Activated CD4-positive, CD25-positive, alpha-beta regulatory T cell treated with anti-CD3 and anti-CD28 coated beads, Interleukin-2, amount 50 U/mL, for 24 hours (primary cell): ENCODE measurements at regions not wholly inside any gene's neighbourhood (a gene's known extent, or its start where the extent isn't known, plus 50 kb on each side); places are given as distances from the start of the nearest gene placed in this dataset.
"Not testable (repeated sequence)": the region's sequence is repeated elsewhere in the genome, so short reads cannot be mapped to it uniquely, and the experiment has no call there.

ENCODE experiments used
- ATAC-seq, 2 donors: fragments of 150-1000 bp; cut with Tn5 transposase; one replicate each; pipeline ENCODE4 v1.10.0; 2021; ENCODE audit warnings: mild to moderate bottlenecking in 1 of 2, moderate library complexity in 1 of 2

DNA sequence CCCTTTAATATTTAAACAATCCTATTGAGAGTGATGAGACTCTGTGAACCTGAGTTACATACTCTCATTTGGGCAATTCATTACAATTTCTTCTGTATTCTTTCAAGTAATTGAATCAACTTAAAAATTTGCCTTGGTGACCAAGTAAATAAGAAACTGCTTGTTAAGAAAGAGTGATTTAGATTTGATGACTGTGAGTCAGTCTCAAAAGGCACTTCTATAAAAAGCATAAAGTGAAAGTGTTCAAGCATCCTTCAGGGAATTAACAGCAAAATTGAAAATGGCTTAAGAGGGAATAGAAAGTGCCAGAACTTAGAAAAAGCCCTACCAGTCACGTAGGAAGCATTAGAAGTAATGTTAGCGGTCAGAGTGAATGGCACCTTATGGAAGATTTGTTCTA lies 654.7 kb downstream of the EPM2A start:
- ATAC-seq: no peak

DNA sequence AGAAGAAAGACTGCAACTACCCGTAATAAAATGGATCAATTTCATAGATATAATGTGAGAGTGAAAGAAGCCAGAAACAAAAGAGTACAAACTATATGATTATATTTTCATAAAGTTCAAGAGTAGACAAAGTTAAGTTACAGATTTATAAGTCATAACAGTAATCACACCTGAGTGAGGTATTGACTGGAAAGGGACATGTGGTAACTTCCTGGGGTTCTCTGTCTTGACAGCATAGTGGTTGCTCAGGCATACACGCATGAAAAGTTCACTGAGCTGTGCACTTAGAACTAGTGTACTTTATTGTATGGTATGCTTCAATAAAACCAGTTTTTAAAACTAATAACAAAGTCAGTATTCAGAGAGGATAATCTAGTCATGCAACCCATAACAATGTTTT lies 653.6 kb downstream of the EPM2A start:
- peak in 1 of 2 donors; percentile 32 for ATAC-seq

DNA sequence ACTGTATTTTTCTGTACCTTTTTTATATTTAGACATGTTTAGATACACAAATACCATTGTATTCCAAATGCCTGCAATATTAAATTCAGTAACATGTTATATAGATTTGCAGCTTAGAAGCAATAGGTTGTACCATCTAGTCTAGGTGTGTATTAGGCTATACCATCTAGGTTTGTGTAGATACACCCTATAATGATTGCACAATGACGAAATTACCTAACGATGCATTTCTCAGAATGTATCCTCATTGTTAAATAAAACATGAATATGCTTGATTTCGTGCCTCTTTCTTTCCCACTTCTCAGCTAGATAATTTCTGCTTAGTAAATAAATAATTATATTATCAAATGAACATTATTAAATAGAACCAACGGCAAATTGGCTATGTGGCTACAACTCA lies 653.0 kb downstream of the EPM2A start:
- no peak for ATAC-seq

DNA sequence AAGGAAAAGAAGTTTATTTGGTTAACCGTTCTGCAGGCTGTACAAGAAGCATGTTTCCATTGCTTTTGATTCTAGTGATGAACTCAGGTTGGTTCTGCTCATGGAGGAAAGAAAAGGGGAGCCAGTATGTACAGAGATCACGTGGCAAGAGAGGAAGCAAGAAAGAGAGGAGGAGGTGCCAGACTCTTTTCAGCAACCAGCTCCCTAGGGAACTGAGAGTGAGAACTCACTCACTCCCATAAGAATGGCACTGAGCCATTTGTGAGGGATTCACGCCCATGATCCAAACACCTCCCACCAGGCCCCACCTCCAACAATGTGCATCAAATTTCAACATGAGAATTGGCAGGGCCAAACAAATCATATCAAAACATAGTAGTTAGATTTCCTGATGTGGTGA lies 649.1 kb downstream of the EPM2A start:
- no peak for ATAC-seq

DNA sequence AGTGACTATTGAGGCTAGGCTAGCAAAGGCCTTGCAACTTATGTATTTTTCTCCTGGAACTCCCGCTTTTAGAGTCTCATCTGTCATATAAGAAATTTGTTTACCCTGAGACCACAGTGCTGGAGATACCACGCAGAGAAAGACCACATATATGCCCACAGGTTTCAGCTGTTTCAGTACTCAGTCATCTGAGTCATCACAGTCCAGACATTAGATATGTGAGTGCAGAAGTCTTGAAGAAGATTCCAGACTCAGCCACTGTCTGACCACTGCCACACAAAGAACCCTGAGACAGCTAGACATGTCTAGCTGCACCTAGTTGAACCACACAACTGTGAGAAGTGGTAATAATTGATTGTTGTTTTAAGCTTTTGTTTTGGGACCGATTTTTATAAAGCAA lies 648.3 kb downstream of the EPM2A start:
- peak in 1 of 2 donors; percentile 20 for ATAC-seq

DNA sequence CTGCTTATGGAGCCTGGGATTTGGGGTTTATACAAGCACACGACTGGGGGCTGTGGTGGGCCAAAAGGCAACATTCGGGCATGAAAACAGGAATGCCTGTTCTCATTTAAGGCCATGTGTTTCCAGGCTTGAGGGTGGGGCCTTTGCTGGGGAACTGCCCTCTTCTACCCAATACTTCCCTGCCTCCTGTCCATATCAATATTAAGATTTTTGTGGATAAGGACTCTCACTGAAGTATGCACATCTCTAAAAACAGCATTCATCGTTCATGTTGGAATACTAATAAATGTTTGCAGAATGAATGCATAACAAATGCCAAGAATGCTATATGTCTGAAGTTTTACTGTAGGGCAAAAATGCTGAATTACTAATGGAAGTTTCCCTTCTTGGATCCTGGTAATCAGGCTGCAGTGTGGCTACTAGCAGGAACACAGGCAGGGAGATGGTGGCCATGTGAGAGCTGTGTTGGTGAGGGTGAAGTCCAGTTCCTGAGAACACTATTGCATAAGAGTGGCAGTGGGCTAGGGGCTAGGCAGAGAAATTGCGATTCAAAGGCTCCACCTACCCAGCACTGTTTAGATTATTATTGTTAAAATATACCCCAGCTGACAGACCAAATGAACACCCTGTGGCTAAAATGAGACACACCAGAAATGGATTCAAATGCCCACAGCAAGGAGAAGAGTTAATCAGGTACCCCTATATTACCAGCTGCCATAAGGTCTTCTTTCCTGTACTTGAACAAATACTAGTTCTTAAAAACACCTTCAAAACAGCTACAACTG lies 644.3 kb downstream of the EPM2A start:
- ATAC-seq: no peak

DNA sequence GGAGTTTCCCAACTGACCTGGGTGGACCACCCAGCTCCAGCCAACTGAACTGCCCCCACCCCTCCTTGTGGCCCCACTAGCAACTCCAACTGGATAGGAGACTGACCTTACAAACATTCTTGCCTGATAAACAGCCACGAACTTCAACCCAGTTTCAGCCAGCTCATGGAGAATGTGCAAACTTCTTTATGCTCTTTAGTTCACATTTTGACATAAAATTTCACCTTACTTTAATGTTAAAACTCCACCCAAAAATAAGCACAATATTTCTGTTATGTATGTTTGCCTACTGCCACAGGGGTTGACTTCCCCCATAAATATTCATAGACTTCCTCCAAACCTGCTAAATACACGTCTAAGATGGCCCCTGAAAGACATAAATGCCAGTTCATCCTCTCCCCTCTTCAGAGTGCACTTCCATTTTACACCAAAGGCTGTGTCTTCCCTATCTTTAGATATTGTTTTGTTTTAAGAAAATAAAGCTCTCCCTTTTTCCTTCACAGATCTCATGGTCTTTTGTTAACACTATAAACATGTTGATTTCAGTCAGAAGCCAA lies 643.7 kb downstream of the EPM2A start:
- no peak for ATAC-seq

DNA sequence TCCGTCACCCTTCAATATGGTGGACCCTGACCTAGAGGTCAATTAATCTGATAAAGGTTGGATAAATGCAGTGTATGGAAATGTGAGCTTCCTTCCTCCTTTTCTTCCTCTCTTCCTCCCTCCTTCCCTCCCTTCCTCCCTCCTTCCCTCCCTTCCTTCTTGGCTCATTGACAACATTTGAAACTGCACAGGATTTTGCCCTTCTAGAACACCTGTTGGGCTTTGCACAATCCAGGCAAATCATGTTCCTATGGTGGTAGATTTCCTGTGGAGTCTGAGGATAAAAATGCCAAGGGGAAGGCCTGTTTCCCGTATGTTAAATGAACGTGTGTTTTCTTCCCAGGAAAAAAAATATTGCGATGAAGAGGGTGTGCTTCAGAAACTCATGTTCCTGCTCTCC lies 642.8 kb downstream of the EPM2A start:
- no peak for ATAC-seq

DNA sequence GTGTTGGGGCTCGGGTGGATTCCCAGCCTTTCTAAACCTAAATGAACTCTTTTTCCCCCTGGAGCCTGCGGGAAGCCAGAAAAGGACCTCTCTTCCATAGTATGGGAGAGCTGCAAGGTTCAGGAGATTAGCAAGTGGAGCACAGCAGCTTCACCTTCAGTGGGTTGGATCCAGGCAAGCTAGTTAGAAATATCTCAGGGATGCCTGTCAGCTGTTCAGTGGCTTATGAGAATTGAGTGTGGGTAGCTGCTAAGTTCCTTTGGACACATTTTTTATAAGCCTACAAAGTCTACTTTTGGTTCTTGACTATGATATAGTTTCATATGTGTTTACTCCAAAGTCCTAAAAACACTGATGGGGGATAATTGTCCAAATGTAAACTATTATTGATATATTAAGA lies 642.1 kb downstream of the EPM2A start:
- ATAC-seq: no peak

DNA sequence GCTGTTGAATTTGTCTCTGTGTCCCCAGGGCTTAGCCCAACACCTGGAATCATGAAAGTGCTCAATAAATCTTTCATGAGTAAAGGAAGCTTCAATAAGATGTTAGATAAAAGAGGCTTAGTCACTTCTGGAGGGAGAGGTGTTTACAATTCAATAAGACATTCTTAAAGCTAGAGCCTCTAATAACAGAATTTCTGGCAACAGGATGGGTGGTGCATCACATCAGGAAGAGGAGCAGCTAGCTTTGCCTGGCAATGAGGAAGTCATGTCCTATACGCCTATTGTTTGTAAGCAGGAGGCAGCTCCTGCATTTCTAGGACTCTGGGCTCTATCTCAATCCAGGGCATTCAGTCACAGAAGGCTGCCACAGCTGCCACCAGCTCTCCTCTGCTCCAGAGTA lies 638.5 kb downstream of the EPM2A start:
- no peak for ATAC-seq

DNA sequence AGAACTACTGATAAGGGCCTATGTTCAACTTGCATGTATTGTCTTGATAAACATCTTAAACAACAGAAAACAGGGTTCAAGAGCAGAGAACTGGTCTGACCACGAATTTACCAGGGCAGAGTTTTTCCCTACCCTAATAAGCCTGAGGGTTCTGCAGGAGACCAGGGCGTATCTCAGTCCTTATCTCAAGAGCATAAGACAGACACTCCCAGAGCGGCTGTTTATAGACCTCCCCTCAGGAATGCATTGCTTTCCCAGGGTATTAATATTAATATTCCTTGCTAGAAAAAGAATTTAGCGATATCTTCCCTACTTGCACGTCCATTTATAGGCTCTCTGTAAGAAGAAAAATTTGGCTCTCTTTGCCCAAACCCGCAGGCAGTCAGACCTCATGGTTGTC lies 637.2 kb downstream of the EPM2A start:
- ATAC-seq: not testable (repeated sequence)

DNA sequence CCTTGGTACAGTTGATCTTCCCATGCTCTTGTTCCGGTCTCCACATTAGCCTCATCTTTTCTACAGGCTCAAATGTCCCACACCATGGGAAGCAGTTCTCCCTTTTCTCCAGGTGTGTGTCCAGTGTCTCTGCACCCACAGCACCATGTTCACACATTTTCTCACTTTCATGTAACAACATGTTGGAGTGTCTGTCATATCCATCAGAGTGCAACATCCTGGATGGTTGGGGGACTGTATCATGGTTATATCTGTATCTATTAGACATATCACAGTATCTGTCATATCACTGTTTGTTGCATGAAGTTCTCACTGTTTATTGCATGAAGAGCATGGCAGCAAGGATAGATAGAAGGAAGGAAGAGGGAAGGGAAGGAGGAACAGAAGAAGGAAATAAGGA lies 635.6 kb downstream of the EPM2A start:
- ATAC-seq: no peak

DNA sequence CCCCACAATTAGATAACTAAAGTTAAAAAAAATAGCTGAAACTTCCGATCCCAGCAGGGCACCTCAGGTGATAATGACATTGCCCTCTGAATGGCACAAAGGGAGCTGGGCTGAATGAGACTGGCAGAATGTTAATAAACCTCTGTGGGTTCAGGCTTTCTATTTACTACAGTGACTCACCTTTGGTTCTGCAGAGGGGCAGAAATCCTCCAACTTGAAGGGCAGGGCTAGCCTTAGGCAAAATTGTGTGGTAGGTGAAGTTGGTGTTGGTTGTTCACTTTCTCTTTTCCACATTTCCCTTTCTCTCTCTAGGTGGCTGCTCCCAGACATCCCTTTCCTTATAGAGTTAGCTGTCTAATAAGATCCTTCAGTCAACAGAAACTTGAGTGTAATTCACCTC lies 625.2 kb downstream of the EPM2A start:
- no peak for ATAC-seq

DNA sequence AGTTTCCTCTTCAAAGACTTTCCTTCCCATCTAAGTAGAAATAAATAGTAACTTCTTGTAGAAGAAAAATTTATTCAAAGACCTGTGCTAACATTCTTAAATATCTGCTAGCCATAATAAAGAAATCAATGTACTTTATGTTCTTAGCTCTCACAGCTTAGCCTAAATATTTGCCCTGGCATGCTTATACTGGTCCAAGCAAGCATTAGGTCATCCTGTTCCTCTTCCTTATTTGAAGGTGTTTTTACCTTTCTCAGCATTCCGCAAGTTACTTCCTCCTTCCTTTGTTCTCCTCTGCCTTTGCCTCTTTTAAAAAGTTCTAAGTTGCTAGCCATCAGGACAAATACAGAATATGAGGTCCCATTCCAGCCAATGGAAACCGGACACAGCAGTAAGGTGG lies 623.9 kb downstream of the EPM2A start:
- not testable (repeated sequence) for ATAC-seq

DNA sequence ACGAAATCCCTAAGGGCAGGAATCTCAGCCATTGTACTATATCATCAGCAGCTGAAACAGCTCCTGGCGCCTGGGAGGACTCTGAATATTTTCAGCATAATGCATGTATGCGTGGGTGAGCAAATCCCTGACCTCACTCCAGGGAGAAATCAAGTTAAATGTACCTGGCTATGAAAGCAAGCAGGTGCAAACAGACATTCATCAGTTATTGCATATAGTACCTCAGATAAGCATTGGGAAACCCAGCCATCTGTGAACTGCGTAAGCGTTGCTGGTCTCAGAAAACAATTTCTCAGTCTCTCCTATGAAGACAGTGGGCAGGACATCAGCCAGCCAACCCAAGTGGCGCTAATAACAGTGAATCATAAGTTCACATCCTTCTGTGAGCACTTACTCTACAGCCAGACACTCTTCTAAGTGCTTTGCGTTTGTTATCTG lies 622.6 kb downstream of the EPM2A start:
- no peak for ATAC-seq

DNA sequence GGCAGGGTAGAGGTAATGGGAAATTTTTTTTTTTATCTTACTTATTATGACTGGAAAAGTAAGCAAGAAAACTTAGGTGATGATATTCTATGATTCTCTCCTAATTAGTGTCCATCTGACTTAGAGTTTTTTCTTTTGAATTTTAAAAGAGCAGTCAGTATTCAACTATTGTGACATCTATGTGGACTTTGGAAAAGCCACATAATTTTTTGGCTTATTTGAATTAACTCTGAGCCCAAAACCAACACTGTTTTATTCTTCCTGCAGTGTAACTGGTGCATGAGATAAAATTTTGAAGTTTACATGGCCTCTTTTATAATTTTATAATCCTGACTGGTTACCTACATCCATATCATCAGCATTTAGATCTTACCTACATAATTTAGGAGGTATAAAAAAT lies 619.7 kb downstream of the EPM2A start:
- ATAC-seq: no peak

DNA sequence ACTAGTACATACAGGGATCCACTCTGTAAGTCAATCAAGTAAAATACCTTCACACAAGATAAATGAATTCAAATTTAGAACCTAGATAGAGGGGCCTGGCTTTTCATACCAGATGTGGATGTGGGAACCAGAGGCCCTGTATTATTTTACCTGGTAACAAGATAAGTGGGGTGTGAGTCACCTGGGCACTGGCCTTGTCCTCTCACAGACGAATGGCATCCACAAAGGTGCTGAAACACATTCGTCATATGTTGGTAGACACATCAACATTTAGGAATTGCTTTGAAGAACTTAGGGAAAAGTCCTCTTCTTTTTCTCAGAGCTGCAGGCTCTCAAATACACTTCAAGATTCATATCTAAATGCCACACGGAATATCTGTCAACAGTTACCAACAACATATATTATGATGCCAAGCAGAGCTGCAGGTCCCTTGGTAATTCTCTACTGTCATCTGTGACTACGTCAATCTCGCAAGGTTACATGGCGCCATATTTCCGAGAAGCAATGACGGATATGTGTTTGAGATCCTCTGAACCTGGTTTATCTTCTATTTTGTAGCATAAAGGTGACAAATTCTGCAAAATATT lies 618.6 kb downstream of the EPM2A start:
- no peak for ATAC-seq

DNA sequence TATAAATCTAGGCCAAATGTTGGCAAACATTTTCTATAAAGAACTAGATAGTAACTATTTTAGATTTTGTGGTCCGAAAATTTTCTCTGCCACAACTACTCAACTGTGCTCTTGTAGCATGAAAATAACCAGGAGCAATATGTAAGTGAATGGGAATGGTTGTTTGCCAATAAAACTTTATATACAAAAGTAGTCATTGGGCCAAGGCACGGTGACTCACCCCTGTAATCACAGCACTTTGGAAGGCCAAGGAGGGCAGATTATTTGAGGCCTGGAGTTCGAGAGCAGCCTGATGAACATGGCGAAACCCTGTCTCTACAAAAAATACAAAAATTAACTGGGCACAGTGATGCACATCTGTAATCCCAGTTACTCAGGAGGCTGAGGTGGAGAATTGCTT lies 617.1 kb downstream of the EPM2A start:
- no peak for ATAC-seq

DNA sequence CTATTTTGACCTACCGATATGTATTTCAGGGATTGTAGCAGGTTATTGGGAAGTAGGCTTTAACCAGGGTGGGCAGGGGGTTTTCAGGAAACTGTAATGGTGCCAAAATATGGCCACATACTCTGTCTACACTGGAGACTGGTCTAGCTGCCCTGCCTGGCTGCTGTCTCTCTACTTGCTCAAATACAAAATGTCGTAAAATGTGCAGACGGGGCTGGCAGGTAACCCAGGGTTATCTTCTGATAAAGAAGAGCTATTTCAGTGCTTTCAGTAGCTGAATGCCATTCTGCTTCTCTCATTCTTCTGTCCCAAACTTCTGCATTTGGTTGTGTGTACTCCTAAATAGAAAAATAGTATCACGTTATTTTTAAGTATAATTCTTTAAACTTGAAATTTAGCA lies 616.2 kb downstream of the EPM2A start:
- ATAC-seq: no peak

DNA sequence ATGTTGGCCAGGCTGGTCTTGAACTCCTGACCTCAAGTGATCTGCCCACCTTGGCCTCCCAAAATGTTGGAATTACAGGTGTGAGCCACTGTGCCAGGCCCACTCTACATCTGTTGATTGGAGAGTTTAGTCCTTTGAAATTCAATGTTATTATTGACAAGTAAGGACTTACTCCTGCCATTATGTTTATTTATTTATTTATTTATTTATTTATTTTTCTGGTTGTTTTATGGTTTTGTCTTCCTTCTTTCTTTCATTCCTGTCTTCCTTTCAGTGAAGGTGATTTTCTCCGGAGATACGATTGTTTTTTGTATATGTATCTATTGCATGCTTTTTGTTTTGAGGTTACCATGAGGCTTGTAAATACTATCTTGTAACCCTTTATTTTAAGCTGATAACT lies 602.6 kb downstream of the EPM2A start:
- ATAC-seq: no peak

DNA sequence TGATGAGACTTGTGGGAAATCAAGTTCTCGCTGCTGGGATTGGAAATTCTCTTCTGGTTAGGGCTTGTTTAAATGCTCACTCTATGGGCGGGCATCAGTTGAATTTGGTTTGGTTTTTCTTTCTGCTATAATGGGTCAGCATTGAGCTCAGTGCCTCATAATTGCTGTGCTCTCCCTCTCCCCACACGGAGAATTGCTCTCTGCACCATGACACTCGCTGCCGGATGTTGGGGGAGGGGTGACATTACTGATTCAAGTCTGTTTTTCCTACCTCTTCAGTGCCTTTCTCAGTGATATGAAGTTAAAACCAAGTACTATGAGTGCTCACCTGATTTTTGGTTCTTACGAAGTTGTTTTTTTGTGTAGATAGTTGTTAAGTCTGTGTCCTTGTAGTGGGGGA lies 599.6 kb downstream of the EPM2A start:
- ATAC-seq: no peak

DNA sequence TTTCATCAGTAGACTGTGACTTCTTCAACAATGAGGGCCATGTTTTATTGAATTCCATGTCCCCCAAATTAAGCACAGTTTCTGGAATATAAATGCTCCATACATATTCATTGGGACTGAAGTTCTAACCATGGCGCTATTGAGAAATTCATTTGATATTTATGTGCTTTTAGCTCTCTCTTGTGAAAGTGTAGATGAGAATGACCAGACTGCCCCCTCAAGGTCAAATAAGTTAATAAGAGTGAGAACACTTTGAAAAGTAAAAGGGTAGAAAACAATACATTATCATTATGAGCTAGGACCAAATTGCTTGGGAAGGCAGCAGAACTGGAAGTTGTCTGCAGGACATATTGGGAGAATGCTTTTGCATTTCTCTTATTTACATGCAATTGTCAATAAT lies 597.9 kb downstream of the EPM2A start:
- no peak for ATAC-seq

DNA sequence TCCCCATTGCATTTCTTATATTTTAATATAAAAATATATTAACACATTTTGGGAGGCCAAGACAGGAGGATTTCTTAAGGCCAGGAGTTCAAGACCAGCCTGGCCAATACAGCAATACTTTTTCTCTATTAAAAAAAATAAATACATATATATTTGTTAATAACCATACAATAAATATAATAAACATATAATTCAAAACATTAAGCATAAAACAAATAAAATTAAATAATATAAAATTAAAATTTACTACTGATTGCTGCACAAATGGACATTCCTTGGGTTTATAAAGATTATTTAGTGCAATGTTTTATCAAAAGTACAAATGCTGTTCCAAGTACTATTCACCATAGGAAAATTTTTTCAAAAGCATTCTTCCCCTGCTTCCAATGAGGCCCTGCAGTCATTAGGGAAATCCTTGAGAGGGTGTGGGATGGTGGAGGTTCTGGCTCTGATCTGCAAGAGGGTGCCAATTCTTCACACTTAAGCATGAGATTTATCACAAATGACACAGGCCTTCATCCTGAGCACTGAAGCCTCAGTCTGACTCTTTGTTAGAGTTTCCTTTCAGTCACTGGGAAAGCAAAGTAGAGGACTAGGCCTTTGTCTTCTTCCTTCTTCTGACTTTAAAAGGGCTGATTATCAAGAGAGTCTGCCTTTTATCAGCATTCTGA lies 596.7 kb downstream of the EPM2A start:
- no peak for ATAC-seq
